ENCODE measurements at regions not wholly inside any gene's neighbourhood (a gene's known extent, or its start where the extent isn't known, plus 50 kb on each side); places are given as distances from the start of the nearest gene placed in this dataset.

- TF ChIP-seq POLR2A (IDR thresholded peaks at IDR 0.05) (no peak), EP300 (IDR thresholded peaks at IDR 0.05; ENCODE audit: low read depth) (no peak)
Measured at GRCh38 chr14:85084344-85084743, 445.6 kb upstream of the FLRT2 start.

Measured in transverse colon (tissue), 1 donor.